HCT116 (cell line): ENCODE measurements at regions not wholly inside any gene's neighbourhood (a gene's known extent, or its start where the extent isn't known, plus 50 kb on each side); places are given as distances from the start of the nearest gene placed in this dataset.

Experiments
- CTCF ChIP-seq, 3 experiments: fragments of 200-600 bp in 1 of 3; sonication (generic) in 1 of 3; IDR thresholded peaks in 2 of 3; conservative IDR thresholded peaks in 1 of 3; 2 replicates each; pipeline ENCODE4 v1.5.1; 2012 to 2017; ENCODE audit warnings: low read depth in 2 of 3, low read length in 2 of 3, antibody characterized with exemption in 1 of 3, borderline replicate concordance in 1 of 3, control low read depth in 1 of 3, mild to moderate bottlenecking in 1 of 3, mixed read lengths in 1 of 3, mixed run types in 1 of 3, moderate library complexity in 1 of 3; ENCODE audit not compliant: insufficient read depth in 1 of 3
- EZH2phosphoT487 ChIP-seq: fragments of 200-600 bp; IDR thresholded peaks from 2 replicates; pipeline ENCODE4 v1.6.1; 2018; ENCODE audit warnings: antibody characterized with exemption, borderline replicate concordance
- MAX ChIP-seq: IDR thresholded peaks from 2 replicates; pipeline ENCODE4 v1.6.1; 2012
- POLR2A ChIP-seq: IDR thresholded peaks from 2 replicates; pipeline ENCODE4 v1.7.0; 2011; ENCODE audit warnings: borderline replicate concordance; ENCODE audit not compliant: insufficient read depth, insufficient read length; ENCODE audit errors: extremely low read depth
- POLR2AphosphoS5 ChIP-seq: IDR thresholded peaks from 2 replicates; pipeline ENCODE4 v1.6.1; 2011; ENCODE audit warnings: mild to moderate bottlenecking, low read depth, low read length, moderate library complexity
- RAD21 ChIP-seq: IDR thresholded peaks from 2 replicates; pipeline ENCODE4 v1.6.1; 2012; ENCODE audit warnings: low read depth, mild to moderate bottlenecking
- TCF7L2 ChIP-seq: IDR thresholded peaks from 2 replicates; pipeline ENCODE4 v1.7.0; 2011; ENCODE audit warnings: borderline replicate concordance, inconsistent platforms; ENCODE audit not compliant: insufficient read depth, insufficient read length; ENCODE audit errors: extremely low read depth

- TF ChIP-seq CTCF (IDR thresholded peaks at IDR 0.05 in 2 of 3, conservative IDR thresholded peaks at IDR 0.05 in 1 of 3; ENCODE audit: borderline replicate concordance in 1 of 3, insufficient read depth in 1 of 3, low read depth in 2 of 3, low read length in 2 of 3) = no peak
- TF ChIP-seq EZH2phosphoT487 = no peak
- TF ChIP-seq MAX = no peak
- no peak for TF ChIP-seq TCF7L2
- TF ChIP-seq POLR2AphosphoS5 = no peak
- no peak for TF ChIP-seq RAD21
- no peak for TF ChIP-seq POLR2A
These were observed 551.6 kb upstream of the PRKX start for GRCh38 chrX:4265036-4265435.
